Sigmoid colon (tissue), 4 donors: ENCODE measurements at regions not wholly inside any gene's neighbourhood (a gene's known extent, or its start where the extent isn't known, plus 50 kb on each side); places are given as distances from the start of the nearest gene placed in this dataset.

Experiments
- CTCF ChIP-seq, 4 experiments: fragments of 450-650 bp in 3 of 4; fragments of 200-600 bp in 1 of 4; IDR thresholded peaks; one replicate each; pipeline ENCODE4 v1.5.1; 2016 to 2019; ENCODE audit warnings: antibody characterized with exemption in 4 of 4, mild to moderate bottlenecking in 3 of 4, moderate library complexity in 2 of 4
- EP300 ChIP-seq, 4 donors: sonication (generic); formaldehyde crosslinking; IDR thresholded peaks; one replicate each; pipeline ENCODE4 v1.6.1; 2017; ENCODE audit warnings: antibody characterized with exemption in 4 of 4
- POLR2A ChIP-seq, 2 donors: fragments of 450-650 bp; IDR thresholded peaks; one replicate each; pipeline ENCODE4 v1.6.1; 2016; ENCODE audit warnings: antibody characterized with exemption in 2 of 2, mild to moderate bottlenecking in 2 of 2, moderate library complexity in 2 of 2
- POLR2AphosphoS5 ChIP-seq, 4 donors: sonication (generic); formaldehyde crosslinking; IDR thresholded peaks; one replicate each; pipeline ENCODE4 v1.6.1; 2017; ENCODE audit warnings: antibody characterized with exemption in 4 of 4

- TF ChIP-seq CTCF (IDR thresholded peaks at IDR 0.05) (no peak), POLR2A (IDR thresholded peaks at IDR 0.05) (no peak), POLR2AphosphoS5 (IDR thresholded peaks at IDR 0.05) (no peak), EP300 (IDR thresholded peaks at IDR 0.05) (no peak)
Measured at GRCh38 chr20:56940466-56940865, 311.4 kb downstream of the TFAP2C start.
